Renal cortex interstitium (tissue), 11 donors: ENCODE measurements at regions not wholly inside any gene's neighbourhood (a gene's known extent, or its start where the extent isn't known, plus 50 kb on each side); places are given as distances from the start of the nearest gene placed in this dataset.

Source experiments
- DNase-seq, 11 donors: peaks; one replicate each; pipeline ENCODE4 v3.0.0-alpha.2; 2013; ENCODE audit warnings: low read depth in 9 of 11, low spot score in 4 of 11; ENCODE audit errors: extremely low read depth in 1 of 11

DNA sequence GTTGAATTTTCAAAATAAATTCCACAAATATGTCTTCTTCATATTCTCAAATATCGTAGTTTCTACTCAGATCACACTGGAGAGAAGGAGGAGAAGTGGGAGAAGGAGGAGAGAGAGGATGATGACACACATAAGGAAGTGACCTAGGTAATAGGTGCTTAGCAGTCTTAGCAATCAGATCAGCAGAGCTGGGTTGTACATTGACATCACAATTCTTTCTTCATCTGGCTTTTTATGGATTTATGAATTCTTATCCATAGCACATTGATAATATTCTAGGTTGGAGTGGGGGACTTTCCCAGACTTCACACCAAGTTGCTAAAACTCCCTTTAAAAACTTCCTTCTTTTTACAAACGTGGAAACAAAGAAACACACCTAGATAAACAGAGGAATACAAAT is 86.9 kb downstream of the FGF9 start:
- DNase-seq: no peak

GRCh38 chr13:21758441-21758840 is 87.6 kb downstream of the FGF9 start:
- no peak for DNase-seq

DNA sequence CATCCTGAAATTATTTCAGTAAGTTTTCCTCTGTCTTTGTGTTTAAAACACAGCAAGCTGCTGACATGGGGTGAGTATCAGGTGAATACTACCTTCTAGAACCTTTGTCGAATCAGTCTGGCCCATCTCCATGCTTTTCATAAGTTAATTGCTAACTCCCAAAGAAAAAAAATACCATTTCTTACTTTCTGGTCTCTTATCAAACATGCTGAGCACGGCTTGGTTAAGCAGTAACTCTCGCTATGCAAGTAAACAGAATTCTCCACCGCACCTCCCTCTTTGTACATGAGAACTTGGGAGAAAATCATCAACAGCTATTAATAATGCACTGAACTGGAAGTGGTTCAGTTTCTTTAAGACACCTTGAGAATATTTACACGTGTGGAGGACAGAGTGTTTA is 88.6 kb downstream of the FGF9 start:
- DNase-seq: peak in 3 of 11 donors; percentile 13 to 52 (median 19)

GRCh38 chr13:21759911-21760310 is 89.0 kb downstream of the FGF9 start:
- DNase-seq: no peak

DNA sequence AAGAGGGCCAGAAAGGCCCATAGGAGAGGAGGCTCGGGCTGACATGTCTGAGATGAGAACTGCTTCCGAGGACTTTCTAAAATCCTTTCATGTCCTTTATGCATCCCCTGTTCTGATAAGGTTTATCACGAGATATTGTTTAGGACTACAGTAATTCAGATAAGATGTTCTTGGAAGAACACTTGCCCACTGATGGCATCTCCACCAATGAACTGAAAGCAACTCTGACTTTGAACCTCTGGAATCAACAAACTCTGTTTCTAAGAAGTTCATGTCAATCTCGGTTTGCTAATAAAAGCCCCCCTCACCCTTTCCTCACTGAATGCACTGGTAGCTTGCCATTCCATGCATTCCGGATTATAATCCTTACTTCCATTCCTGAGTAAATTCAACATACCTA is 90.9 kb downstream of the FGF9 start:
- DNase-seq: no peak

GRCh38 chr13:21762512-21762911 is 91.6 kb downstream of the FGF9 start:
- no peak for DNase-seq

GRCh38 chr13:21767032-21767431 is 96.2 kb downstream of the FGF9 start:
- DNase-seq: no peak

DNA sequence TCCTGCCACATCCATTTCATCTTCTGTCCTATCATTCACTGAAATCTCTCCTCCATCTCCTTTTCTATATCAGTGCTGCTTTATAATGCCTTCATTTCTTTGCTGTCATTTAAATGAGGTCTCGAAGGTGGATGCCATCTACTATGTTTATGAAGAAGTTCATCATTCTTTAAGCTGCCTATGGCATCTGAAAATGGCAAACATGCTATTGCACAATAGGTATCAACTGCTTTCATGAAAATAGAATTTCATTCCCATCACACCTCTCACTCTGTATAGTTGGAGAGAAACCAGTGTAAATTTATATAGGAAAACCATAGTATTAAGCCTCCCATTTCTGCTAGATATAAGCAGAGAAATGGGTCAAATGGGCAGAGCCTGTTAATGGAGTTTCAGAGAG is 100.2 kb downstream of the FGF9 start:
- DNase-seq: no peak

DNA sequence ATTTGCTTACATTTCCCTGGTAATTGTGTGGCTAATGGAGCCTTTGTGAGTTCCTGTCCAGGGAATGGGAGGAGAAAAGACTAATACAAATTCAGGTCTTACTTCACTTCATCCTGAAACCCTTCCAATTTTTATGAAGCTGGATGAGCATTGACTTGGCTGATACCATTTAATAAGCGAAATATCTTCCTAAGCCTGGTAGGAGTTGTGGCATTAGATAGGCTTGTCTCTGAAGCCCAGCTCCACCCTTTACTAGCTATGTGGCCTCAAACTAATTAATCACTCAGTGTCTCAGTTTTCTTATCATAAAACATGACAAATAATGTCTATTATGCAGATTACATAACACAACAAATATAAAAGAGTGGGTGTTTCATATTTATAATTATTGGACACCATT is 106.3 kb downstream of the FGF9 start:
- no peak for DNase-seq

- no peak for DNase-seq
Measured at GRCh38 chr13:21777813-21778212, 106.9 kb downstream of the FGF9 start.

- DNase-seq: no peak
Measured at GRCh38 chr13:21782736-21783135, 111.9 kb downstream of the FGF9 start.

DNA sequence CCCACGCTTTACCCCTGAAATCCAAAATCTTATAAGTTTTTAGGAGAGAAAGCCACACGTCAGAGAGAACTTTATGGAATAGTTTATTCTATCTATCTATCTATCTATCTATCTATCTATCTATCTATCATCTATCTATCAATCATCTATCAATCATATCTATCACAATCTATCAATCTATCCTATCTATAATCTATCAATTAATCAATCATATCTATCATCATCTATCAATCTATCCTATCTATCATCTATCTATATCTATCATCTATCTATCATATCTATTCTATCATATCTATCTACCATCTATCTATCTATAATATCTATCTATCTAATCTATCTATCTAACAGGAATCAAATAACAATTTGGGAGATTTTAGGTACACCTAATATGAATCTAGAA is 115.1 kb downstream of the FGF9 start:
- no peak for DNase-seq

GRCh38 chr13:21796066-21796465 is 125.2 kb downstream of the FGF9 start:
- no peak for DNase-seq

DNA sequence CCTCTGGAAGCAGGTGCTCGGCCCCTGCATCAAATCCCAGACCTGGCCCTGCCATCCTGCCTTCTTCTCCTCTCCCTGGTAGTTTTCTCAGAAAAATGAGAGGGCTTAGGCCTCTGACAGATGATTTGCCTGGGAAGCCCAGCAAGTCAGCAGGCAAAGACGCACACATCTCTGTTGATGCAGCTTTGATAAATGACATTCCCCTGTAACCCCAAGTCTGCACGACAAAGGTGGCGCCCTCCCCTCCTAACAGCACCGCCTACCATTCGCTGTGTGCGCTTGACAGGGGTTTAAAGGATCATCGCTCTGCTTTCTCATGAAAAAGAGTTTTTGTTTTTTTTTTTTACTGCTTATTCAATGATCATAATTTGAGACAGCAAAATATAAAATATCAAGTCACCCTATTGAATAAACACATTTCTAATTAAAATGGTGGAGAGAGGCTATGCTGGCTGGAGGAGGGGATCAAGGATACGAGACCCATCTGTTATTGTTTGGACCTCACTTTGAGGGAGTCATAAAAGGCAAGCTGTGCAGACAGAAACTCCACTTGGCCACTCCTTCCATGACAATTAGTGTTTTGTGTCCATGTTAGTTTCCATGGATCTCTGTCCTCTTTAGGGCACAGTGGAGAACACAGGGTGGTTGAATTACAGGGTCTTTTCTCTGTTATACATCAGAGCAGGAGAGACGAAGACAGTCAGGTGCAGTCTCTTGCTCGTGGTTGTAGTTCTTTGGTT is 126.1 kb downstream of the FGF9 start:
- DNase-seq: no peak

DNA sequence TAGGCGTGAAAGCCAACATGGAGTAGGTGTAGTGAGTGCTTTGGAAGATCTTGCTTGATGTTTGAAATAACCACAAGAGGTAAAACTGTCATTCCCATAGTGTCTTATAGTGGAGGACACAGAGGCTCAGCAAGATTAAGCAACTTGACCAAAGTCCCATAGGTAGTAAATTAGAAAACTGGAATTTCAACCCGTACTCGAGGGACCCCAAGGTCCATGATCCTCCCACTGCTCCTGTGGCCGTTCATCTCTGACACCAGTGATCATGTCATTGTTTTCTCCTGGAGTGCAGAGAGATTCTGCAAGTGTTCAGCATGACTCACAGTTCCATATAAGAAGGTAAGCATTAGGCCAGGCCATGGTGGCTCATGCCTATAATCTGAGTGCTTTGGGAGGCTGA is 126.9 kb downstream of the FGF9 start:
- DNase-seq: no peak

GRCh38 chr13:21798181-21798580 is 127.3 kb downstream of the FGF9 start:
- DNase-seq: no peak

- no peak for DNase-seq
Measured at GRCh38 chr13:21799671-21800070, 128.8 kb downstream of the FGF9 start.

GRCh38 chr13:21800837-21801616 is 130.2 kb downstream of the FGF9 start:
- DNase-seq: no peak

GRCh38 chr13:21805733-21806132 is 134.9 kb downstream of the FGF9 start:
- DNase-seq: no peak

DNA sequence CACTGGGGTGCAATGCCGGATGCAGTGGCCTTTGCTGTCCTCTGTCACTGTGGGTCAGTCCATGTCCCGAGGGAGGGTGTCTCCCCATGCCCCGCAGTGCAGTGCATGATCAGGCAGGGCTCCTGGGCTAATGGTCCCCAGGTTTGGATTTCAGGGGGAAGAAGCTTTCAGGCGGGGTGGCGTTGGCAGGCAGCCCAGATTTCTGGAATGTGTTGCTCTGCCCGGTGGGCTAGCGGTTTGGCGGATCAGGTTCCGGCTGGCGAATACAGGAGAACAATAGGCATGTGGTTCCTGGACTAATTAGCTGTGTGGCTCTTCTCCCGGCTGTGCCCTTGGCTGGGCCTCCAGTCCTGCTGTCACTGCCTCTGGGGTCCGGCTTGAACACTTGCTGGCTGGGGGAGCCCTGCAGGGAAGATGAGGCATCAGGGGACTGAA is 141.3 kb downstream of the FGF9 start:
- DNase-seq: peak in 8 of 11 donors; percentile 36 to 60 (median 54)

DNA sequence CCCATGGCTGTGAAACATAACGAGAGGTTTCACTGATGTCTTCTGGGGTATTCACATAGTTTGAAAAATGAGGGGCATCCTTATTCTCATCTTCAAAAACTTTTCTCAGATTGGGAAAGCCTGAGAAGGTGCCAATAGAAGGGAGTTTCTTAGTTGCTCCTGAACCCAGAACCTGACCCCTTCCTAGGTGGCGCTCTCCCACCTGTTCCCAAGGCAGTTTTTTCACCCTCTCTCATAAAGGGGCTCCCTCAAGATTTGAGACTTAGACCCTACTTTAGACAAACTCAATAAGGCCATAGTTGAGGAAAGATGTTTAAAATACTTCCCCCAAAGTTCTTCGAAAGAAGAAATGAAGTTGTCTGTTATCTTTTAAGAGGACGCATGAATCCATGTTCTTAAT is 142.2 kb downstream of the FGF9 start:
- no peak for DNase-seq
